ENCODE measurements at regions not wholly inside any gene's neighbourhood (a gene's known extent, or its start where the extent isn't known, plus 50 kb on each side); places are given as distances from the start of the nearest gene placed in this dataset.

- no peaks in the 10 kb centered on the region for H3K9me3 Mint-ChIP-seq
- no peaks in the 10 kb centered on the region for H3K27me3 ChIP-seq (ENCODE audit: insufficient read depth)
These were observed 201.4 kb downstream of the PLOD2 start for GRCh38 chr3:145959457-145960088.

DNA sequence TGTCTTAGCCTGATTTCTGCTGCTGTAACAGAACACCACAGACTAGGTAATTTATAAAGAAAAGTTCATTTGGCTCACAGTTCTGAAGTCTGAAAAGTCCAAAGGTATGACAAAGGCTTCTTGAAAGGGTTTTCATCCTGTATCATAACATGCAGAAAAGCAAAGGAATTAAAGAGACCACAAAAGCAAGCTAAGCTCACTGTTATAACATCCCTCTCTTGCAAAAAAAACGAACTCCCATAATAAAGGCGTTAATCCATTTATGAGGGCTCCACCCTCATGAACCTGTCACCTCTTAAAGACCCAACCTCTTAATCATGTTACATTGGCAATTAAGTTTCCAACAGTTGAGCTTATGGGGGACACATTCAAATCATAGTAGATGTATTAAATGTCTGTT lies 197.9 kb downstream of the PLOD2 start:
- no peak for DNase-seq (ENCODE audit: low spot score)
- Histone ChIP-seq H3K4me1 (ENCODE audit: insufficient read depth) (no peaks in the 10 kb centered on the region), H3K79me2 (replicated peaks; ENCODE audit: insufficient read depth) (no peaks in the 10 kb centered on the region), H2AFZ (no peak overlapping the region), H3K9me2 (ENCODE audit: insufficient read depth) (no peaks in the 10 kb centered on the region), H3K4me2 (no peak overlapping the region), H3K27me3 (ENCODE audit: insufficient read depth) (no peaks in the 10 kb centered on the region), H3K4me3 (no peak overlapping the region), H4K20me1 (replicated peaks; ENCODE audit: insufficient read depth) (no peaks in the 10 kb centered on the region), H3F3A (replicated peaks; ENCODE audit: low read depth) (no peaks in the 10 kb centered on the region), H3K27ac (ENCODE audit: low read depth) (no peak overlapping the region), H3K36me3 (ENCODE audit: insufficient read depth) (no peaks in the 10 kb centered on the region)
- Mint-ChIP-seq H3K36me3 (ENCODE audit: low read depth) (no peaks in the 10 kb centered on the region), H3K9me3 (no peaks in the 10 kb centered on the region), H3K27ac (no peak overlapping the region), H3K4me1 (no peaks in the 10 kb centered on the region), H3K4me3 (no peak overlapping the region), H3K27me3 (ENCODE audit: insufficient read depth, low read depth, poor library complexity) (peaks cover 2% of the 10 kb centered on the region)
- ATAC-seq = no peak
- TF ChIP-seq NANOG (IDR thresholded peaks at IDR 0.05; ENCODE audit: borderline replicate concordance) = no peak
- no peak for TF ChIP-seq ZNF114 (CRISPR knock-in tag; IDR thresholded peaks at IDR 0.05)
- TF ChIP-seq ZNF462 (CRISPR knock-in tag; IDR thresholded peaks at IDR 0.05) = no peak
- no peak for TF ChIP-seq STAT1 (IDR thresholded peaks at IDR 0.05; ENCODE audit: unreplicated experiment)
- no peak for TF ChIP-seq JUNB (IDR thresholded peaks at IDR 0.05; ENCODE audit: unreplicated experiment)
- no peak for TF ChIP-seq ZNF331 (CRISPR knock-in tag; IDR thresholded peaks at IDR 0.05; ENCODE audit: low read depth)
- no peak for TF ChIP-seq POLR2AphosphoS5 (IDR thresholded peaks at IDR 0.05; ENCODE audit: low read depth)
- no peak for TF ChIP-seq REST (IDR thresholded peaks at IDR 0.05; ENCODE audit: unreplicated experiment)
- no peak for TF ChIP-seq EZH2phosphoT487 (IDR thresholded peaks at IDR 0.05; ENCODE audit: unreplicated experiment)
- no peak for TF ChIP-seq CREB1 (CRISPR knock-in tag; IDR thresholded peaks at IDR 0.05; ENCODE audit: low read depth)

More at GRCh38 chr3:145959457-145960088, 201.4 kb downstream of the PLOD2 start:
- Mint-ChIP-seq H3K27ac (no peak overlapping the region), H3K4me3 (no peak overlapping the region), H3K27me3 (ENCODE audit: insufficient read depth, low read depth, poor library complexity) (peaks cover 2% of the 10 kb centered on the region), H3K36me3 (ENCODE audit: low read depth) (no peaks in the 10 kb centered on the region), H3K4me1 (no peaks in the 10 kb centered on the region)
- H3K79me2 ChIP-seq (replicated peaks; ENCODE audit: insufficient read depth) = no peaks in the 10 kb centered on the region
- H3K27ac ChIP-seq (ENCODE audit: low read depth) = no peak overlapping the region
- TF ChIP-seq ZNF331 (CRISPR knock-in tag; IDR thresholded peaks at IDR 0.05; ENCODE audit: low read depth) (no peak), STAT1 (IDR thresholded peaks at IDR 0.05; ENCODE audit: unreplicated experiment) (no peak)
- DNase-seq (ENCODE audit: low spot score) (no peak), ATAC-seq (no peak)
- no peaks in the 10 kb centered on the region for H4K20me1 ChIP-seq (replicated peaks; ENCODE audit: insufficient read depth)
- no peaks in the 10 kb centered on the region for H3K9me2 ChIP-seq (ENCODE audit: insufficient read depth)
- H3K4me2 ChIP-seq = no peak overlapping the region
- H3K4me3 ChIP-seq = no peak overlapping the region
- no peaks in the 10 kb centered on the region for H3K36me3 ChIP-seq (ENCODE audit: insufficient read depth)
- H3K4me1 ChIP-seq (ENCODE audit: insufficient read depth) = no peaks in the 10 kb centered on the region
- peak overlapping the region; percentile 25; the same call in 1 of the 2 replicates for H2AFZ ChIP-seq
- no peaks in the 10 kb centered on the region for H3F3A ChIP-seq (replicated peaks; ENCODE audit: low read depth)
